Thyroid gland (tissue), 4 donors: ENCODE measurements at regions not wholly inside any gene's neighbourhood (a gene's known extent, or its start where the extent isn't known, plus 50 kb on each side); places are given as distances from the start of the nearest gene placed in this dataset.

Experiments
- CTCF ChIP-seq, 6 experiments: fragments of 200-600 bp in 3 of 6; fragments of 450-650 bp in 3 of 6; sonication (generic) in 3 of 6; IDR thresholded peaks; one replicate each; pipeline ENCODE4 v1.5.1; 2016 to 2019; ENCODE audit warnings: antibody characterized with exemption in 6 of 6, mild to moderate bottlenecking in 2 of 6, inconsistent platforms in 1 of 6, moderate library complexity in 1 of 6
- POLR2A ChIP-seq, 2 donors: fragments of 450-650 bp; IDR thresholded peaks; one replicate each; pipeline ENCODE4 v1.6.1; 2017; ENCODE audit warnings: antibody characterized with exemption in 2 of 2, mild to moderate bottlenecking in 2 of 2, moderate library complexity in 1 of 2

GRCh38 chrX:134741746-134742145 is 55.3 kb downstream of the PABIR2 start:
- TF ChIP-seq CTCF (IDR thresholded peaks at IDR 0.05) (no peak), POLR2A (IDR thresholded peaks at IDR 0.05) (no peak)
